Hematopoietic multipotent progenitor cell treated with erythropoietin and hydrocortisone succinate and interleukin-3 and kit ligand, for 4 days (in vitro differentiated cells): ENCODE measurements at regions not wholly inside any gene's neighbourhood (a gene's known extent, or its start where the extent isn't known, plus 50 kb on each side); places are given as distances from the start of the nearest gene placed in this dataset.

ENCODE experiments used
- DNase-seq: peaks from one replicate; pipeline ENCODE4 v3.0.0-alpha.2; 2015

GRCh38 chr4:149029056-149029651, 586.9 kb upstream of the NR3C2 start:
- DNase-seq = peak; percentile 50

DNA sequence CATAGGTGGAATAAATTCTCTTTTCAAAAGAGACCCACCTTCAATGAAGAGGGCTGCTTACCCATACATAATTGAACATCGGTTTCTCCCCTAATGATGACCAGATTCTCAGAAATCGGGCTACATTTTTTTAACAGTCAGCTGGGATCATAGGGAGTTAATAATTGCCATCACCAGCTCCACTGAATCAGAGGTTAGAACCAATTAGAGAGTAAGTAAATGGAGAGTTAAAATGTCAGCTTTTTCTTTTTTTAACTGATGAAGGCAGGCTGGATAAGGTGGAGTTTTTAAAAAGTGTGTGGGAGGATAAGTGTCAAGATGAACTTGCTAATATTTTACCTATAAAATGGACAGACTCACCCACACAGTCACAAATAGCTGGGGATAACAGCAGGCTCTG, 584.5 kb upstream of the NR3C2 start:
- DNase-seq = no peak

DNA sequence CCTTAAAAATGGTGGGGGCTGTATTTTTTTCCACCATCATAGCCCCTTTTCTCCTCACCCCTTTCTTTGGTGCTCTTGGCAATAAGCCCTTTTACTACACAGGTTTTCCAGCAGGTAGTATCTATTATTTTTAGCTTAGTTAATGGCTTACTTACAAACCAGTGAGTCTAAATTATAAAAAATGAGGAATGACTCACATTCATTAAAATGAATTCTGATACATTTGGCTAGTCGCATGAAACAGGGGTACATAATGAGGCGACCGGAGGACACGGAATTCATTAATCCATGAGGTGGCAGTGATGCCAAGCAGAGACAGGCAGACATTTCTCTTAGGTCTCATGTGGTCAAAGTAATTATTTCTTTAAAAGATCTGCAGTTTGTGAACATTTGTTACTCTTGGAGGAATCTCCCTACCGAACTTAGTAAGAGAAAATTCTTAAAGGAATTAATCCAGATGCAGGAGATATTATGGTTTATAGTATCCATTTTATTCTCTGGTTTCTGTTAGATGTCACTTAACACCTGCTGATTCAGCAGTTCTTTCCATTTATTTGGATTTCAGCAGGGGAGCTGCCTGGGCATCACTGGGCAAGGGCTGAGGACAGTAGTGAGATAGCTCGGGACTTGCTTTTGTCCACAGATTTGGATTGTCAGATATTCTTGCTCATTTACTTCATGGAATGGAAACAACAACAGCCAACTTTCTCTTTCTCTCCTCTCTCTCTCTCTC, 575.0 kb upstream of the NR3C2 start:
- DNase-seq = no peak

GRCh38 chr4:149009223-149009622, 567.0 kb upstream of the NR3C2 start:
- DNase-seq = no peak

GRCh38 chr4:149008415-149009025, 566.3 kb upstream of the NR3C2 start:
- DNase-seq = no peak

- no peak for DNase-seq
Measured at GRCh38 chr4:149005191-149005590, 563.0 kb upstream of the NR3C2 start.

DNA sequence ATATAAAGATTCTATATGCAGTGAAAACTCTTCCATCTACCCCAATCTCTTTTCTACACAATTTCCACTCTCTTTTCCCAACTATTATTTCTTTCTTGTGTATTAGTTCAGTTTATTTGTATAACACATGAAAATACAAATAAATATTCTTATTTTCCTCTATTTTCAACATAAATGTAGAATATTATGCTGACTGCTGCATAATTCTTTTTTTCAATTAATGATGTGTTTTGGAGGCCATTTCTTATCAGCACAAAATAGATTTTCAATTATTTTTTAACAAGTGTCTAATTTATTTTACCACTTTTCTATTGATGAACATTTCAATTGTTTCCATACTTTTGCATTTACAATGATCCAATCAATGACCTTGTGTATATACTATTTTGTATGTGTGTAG, 557.7 kb upstream of the NR3C2 start:
- DNase-seq = no peak

GRCh38 chr4:148998719-148999118, 556.5 kb upstream of the NR3C2 start:
- DNase-seq = peak; percentile 26

DNA sequence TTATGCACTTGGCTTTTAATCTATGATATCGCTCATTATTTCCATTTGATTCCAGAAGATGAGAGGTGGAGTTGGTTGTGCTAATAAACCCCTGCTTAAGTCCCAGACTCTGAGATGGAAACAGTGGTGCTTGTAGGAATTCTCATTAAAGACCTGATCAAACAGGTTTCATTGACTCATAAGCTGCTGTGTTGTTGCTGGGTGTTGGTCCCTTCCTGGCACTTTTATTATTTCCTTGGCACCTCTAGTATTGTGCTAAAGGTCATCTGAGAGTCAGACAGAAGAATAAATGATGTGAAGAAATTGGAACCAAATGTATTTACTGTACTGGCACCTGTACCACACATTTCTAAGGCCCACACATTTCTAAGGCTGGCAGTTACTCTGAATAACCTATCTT, 544.7 kb upstream of the NR3C2 start:
- DNase-seq = no peak

DNA sequence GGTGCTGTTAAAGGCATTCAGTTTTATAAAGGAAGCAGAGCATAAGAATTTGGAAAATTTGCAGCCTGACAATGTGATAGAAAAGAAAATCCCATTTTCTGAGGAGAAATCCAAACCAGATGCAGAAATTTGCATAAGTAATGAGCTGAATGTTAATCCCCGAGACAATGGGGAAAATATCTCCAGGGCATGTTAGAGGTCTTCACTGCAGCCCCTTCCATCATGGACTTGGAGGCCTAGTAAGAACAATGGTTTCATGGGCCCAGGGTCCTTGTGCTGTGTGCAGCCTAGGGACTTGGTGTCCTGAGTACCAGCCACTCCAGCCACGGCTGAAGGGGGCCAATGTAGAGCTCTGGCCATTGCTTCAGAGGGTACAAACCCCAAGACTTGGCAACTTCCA, 542.7 kb upstream of the NR3C2 start:
- DNase-seq = no peak

DNA sequence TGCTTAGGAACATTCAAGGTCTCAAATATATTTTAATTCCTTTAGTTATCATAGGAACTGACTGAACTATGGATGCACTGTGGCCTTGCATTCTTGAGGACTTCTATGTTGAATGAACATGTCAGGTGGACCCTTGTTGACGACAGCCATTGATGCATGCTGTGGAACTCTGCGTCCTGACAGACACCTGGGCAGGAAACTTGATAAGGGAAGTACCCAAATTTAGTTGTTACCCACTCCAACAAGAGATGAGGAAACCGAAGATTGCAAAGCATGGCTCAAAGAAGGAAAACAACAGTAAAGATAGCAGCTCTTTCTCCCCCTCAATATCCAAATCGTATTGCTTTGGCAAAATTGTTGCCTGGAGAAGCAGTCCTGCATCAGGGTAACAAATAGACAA, 540.0 kb upstream of the NR3C2 start:
- DNase-seq = no peak

- DNase-seq = no peak
Measured at GRCh38 chr4:148980782-148981480, 538.7 kb upstream of the NR3C2 start.

DNA sequence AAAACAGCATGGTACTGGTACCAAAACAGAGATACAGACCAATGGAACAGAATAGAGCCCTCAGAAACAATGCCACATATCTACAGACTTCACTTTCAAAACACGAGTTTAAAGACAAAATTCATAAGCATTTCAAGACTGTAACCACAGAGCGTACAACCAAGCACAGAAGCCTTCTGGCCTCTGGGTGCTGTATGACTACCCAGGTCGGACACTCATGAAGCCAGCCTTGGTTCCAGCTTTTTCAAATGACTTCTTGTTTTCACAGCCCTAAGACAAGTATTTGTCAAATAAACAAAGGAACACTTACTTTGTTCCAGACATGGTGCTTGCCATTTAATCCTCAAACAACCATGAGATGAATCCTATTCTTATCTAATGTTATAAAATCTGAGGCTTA, 536.1 kb upstream of the NR3C2 start:
- DNase-seq = no peak

DNA sequence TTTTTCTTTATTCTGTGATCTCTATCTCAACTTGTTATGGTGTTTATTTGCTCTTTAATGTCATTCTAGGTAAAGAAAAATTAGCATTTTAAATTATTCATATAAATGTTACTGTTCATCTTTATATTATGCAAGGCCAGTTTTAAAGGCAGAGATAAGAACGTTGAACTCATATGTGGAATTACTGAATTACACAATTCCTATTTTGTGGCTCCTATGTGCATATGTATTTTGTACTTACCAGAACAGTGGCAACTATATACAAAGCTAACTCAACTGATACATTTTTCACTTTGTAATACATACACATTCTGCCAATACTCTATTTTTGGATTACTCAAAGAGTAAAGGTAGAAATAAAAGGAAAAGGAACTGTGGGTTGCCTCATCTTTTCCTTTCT, 533.2 kb upstream of the NR3C2 start:
- no peak for DNase-seq

- DNase-seq = no peak
Measured at GRCh38 chr4:148965080-148965479, 522.9 kb upstream of the NR3C2 start.

GRCh38 chr4:148964456-148964855, 522.2 kb upstream of the NR3C2 start:
- no peak for DNase-seq

DNA sequence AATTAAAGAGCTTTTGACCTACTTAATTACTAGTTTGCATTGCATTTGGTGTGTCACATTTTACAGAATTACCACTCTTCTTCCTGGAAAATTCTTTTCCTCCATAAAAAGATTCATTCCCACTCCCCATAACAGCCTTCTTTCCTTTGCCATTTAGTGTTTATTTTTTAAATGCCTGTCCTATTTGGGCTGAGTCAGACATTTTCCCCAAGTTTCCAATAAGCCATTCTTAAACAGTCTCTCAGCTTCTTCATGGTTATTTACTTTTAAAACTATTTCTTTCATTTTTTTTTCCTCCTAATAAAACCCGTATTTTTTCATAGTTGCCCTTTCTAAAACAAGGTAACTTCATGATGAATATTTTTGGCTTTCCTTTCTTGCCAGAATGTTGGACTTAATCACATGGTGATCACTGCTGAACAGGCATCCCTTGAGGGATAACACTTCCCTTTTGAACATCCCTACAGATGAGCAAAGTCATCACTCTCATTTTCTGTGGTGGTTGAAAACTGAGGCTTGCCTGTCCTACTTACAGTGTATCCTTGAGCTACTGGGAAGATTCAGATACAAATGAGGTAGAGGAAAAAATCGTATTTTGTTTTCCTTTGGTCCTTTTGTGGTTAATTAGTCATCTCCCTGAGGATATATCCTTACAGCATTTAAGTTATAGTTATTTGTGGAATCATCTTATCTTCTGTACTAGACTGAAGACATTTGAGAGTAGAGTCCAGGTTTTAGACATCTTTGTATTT, 520.5 kb upstream of the NR3C2 start:
- DNase-seq = no peak

- no peak for DNase-seq
Measured at GRCh38 chr4:148961526-148961925, 519.3 kb upstream of the NR3C2 start.

DNA sequence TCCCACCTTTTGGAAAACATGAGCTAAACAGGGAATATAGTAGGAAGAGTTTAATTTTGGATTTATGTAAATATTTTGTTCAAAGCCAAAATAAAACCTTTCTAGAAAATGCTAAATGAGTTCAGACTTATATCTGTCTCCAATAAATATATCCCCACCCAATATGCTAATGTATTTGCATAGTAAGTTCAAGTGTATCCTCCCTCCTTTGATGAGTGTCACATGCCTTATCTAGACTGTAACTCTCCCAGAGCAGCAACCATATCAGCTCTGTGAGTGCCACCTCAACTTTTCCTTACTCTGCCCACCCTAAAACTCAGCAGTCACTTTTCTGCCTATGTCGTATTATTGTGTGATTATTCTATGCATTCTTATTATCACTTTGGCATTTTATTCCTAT, 516.1 kb upstream of the NR3C2 start:
- no peak for DNase-seq

DNA sequence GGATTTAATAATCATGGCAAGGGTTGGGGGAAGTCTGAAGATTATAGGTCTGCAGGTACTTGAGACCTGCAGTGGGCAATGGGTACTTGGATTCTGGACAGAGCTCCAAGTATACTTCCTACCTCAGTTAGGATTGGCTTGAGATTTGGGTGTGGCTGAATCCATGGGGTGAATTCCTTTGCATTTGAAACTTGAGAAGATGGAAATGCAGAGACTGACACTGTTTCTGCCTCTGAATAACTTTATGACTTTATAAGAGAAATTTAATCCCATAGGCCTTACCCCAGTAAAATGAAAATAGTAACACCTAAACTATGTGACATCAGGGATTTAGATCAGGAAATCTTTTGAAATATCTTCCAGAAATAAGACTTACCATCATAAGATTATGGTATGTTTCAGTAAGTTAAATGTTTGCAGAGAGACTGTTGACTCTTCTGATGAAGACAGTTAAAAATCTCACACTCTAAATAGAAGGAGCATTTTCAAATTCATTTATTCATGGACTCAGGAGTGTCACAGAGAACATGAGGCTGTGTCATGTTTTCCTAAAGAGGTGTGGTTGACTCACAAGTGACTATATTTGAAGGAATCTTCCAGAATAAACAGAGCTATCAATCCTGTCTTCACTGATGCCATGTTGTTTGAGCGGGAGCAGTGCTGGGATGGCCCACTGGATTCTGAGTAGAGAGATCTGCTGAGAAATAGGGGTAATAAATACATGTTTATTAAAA, 513.5 kb upstream of the NR3C2 start:
- no peak for DNase-seq

- no peak for DNase-seq
Measured at GRCh38 chr4:148954011-148954749, 512.0 kb upstream of the NR3C2 start.

- no peak for DNase-seq
Measured at GRCh38 chr4:148951346-148951745, 509.1 kb upstream of the NR3C2 start.
